Fibroblast of upper back skin (primary cell): ENCODE measurements at regions not wholly inside any gene's neighbourhood (a gene's known extent, or its start where the extent isn't known, plus 50 kb on each side); places are given as distances from the start of the nearest gene placed in this dataset.
"Not testable (repeated sequence)": the region's sequence is repeated elsewhere in the genome, so short reads cannot be mapped to it uniquely, and the experiment has no call there.

ENCODE experiments used
- DNase-seq: peaks from one replicate; pipeline ENCODE4 v3.0.0-alpha.2; 2013

- DNase-seq, result no peak
Observed at GRCh38 chr5:12204761-12205160, 300.5 kb upstream of the CTNND2 start.

- DNase-seq, result no peak
Observed at GRCh38 chr5:12193536-12193935, 289.3 kb upstream of the CTNND2 start.

DNA sequence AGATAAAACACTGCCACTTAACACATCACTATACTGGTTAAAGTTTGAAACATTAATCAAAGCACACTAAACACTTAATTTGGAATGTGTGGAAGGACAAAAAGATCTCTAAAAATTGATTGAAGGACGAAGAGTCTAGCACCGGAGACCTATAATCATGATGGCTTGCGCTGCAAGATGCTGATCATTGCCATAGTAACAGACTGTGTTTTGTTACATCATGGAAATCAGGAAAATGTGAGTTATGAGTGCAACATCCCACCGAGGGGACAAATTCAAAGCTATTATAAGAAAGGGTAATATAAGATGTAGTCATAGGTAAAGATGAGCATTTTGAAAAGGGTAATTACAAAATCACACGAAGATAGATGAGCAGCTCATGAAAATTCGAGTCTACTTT lies 278.8 kb upstream of the CTNND2 start:
- DNase-seq, result no peak

DNA sequence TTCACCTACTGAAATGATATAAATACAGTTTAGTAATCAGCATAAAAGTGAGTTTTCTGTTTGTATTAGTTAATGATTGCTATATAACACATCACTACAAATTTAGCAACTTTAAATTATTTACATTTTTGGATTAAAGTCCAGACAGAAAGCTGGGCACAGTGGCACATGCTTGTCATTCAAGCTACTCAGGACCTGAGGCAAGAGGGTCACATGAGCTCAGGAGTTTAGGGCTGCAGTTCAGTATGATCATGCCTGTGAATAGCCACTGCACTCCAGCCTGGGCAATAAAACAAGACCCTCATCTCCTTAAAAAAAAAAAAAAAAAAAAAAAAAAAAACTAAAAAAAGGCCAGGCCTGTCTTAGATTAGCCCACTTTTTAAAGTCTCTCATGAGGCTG lies 273.6 kb upstream of the CTNND2 start:
- DNase-seq, result no peak

- DNase-seq, result no peak
Observed at GRCh38 chr5:12177225-12177624, 273.0 kb upstream of the CTNND2 start.

GRCh38 chr5:12175914-12176585 lies 271.8 kb upstream of the CTNND2 start:
- DNase-seq, result no peak

DNA sequence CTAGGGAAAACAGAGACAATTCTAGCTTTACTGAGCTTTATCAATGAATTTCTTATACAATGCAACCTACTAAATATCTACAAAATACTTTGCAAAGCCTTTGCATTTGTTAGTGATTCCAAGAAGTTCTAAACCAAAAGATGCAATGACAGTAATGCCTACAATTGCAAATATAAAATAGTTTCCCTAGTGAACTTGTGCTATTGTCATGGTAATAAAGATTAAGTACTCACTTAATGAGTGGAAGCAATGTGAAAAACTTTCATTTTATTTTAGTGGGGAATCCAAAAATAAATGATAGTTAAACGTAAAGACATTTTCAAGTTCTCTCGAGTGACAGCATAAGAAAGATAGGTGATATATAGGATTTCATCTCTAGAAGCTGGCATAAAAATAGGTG lies 270.5 kb upstream of the CTNND2 start:
- no peak for DNase-seq

DNA sequence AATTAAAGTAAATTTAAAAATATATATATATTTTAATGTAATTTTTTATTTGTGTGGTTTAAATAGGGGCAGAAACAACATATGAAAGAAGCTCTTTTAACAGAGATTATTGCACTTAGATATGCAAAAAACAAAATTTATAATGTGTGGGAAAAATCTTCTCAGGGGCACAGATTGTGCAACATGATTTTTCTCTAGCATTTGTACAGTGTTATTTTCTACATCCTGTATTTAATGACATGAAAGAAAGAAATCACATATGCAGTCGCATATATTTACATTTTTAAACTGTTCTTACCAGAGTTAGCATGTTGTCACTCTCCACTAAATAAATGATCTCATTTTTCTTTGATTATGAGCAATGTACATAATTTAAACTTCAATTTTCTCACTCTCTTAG lies 265.3 kb upstream of the CTNND2 start:
- DNase-seq, result no peak

GRCh38 chr5:12162863-12163262 lies 258.6 kb upstream of the CTNND2 start:
- no peak for DNase-seq

DNA sequence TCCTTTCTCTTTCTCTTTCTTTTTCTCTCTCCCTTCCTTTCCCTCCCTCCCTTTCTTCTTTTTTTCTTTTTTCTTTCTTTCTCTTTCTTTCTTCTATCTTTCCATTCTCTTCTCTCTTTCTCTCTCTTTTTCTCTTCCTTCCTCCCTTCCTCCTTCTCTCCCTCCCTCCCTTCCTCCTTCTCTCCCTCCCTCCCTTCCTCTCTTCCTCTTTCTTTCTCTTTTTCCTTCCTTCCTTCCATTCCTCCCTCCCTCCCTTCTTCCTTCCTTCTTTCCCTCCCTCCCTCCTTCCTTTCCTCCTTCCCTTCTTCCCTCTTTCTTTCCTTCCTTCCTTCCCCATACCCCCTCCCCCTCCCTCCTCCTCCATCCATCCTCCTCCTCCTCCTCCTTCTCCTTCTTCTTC lies 243.3 kb upstream of the CTNND2 start:
- no peak for DNase-seq

DNA sequence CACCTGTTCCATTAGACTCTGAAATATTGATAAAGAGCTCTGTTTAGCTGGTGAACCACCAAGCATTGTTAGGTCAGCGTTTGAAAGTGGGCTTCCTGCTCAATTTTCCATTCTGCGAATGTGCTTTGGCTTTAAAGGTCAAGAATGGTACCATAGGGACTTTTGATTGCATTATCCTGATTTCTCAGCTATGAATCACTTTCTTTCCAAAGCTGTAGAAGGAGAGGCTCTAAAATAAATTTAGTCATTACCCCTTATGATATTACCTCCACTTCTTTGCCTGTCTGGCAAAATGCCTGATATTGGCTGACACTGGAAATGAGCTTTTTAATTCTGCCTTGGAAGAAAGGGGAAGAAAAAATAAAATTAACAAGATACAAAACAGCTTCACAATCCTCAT lies 237.2 kb upstream of the CTNND2 start:
- DNase-seq, result no peak

GRCh38 chr5:12133520-12133919 lies 229.3 kb upstream of the CTNND2 start:
- no peak for DNase-seq

- not testable (repeated sequence) for DNase-seq
Observed at GRCh38 chr5:12131020-12131419, 226.8 kb upstream of the CTNND2 start.

DNA sequence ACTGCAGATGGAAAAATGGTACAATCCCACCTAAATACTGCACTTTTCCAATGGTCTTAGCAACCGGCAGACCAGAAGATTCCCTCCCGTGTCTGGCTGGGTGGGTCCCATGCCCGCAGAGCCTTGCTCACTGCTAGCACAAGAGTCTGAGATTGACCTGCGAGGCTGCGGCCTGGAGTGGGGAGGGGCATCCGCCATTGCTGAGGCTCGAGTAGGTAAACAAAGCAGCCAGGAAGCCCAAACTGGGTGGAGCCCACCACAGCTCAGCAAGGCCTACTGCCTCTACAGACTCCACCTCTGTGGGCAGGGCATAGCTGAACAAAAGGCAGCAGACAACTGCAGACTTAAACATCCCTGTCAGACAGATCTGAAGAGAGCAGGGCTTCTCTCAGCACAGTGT lies 221.6 kb upstream of the CTNND2 start:
- no peak for DNase-seq

- no peak for DNase-seq
Observed at GRCh38 chr5:12119657-12120056, 215.4 kb upstream of the CTNND2 start.

GRCh38 chr5:12114075-12114474 lies 209.8 kb upstream of the CTNND2 start:
- DNase-seq, result no peak

GRCh38 chr5:12113062-12113461 lies 208.8 kb upstream of the CTNND2 start:
- no peak for DNase-seq

GRCh38 chr5:12111261-12111660 lies 207.0 kb upstream of the CTNND2 start:
- DNase-seq, result no peak

GRCh38 chr5:12110629-12111028 lies 206.4 kb upstream of the CTNND2 start:
- no peak for DNase-seq

DNA sequence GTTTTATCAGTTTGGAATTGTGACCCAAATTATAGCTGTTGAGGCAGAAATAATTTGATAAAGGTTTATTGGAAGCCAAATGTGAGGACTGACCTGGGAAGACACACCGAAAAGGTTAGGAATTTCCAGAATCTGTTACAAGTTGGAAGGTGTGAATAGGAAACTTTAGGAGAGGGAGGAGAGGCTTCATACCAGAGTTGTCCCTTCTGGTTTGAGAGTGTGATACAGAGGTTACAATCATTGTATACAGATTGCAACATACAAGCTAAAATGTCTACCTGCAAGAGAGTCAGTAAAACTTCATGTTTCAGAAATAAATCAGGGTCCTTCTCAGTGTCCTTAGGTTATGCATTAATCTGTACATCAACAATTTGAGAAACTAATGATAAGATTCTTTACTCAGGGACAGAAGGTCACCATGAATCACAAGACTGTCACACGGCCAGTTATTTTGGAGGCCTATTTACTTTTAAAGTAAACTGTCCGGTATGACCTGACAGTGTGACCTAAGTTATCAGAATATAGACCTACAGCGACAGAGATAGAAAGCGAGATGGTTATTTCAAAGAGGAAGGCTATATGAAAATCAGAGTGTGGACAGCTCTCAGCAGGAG lies 204.9 kb upstream of the CTNND2 start:
- DNase-seq, result no peak

GRCh38 chr5:12102151-12102550 lies 197.9 kb upstream of the CTNND2 start:
- no peak for DNase-seq

- no peak for DNase-seq
Observed at GRCh38 chr5:12100542-12100941, 196.3 kb upstream of the CTNND2 start.

GRCh38 chr5:12099296-12099695 lies 195.1 kb upstream of the CTNND2 start:
- no peak for DNase-seq

GRCh38 chr5:12095808-12096281 lies 191.6 kb upstream of the CTNND2 start:
- DNase-seq, result no peak

GRCh38 chr5:12093586-12093985 lies 189.3 kb upstream of the CTNND2 start:
- no peak for DNase-seq
